Mammary epithelial cell (primary cell): ENCODE measurements at regions not wholly inside any gene's neighbourhood (a gene's known extent, or its start where the extent isn't known, plus 50 kb on each side); places are given as distances from the start of the nearest gene placed in this dataset.

ENCODE experiments used
- EZH2 ChIP-seq: IDR thresholded peaks from 2 replicates; pipeline ENCODE4 v1.6.1; 2012; ENCODE audit warnings: low read length, inconsistent platforms, borderline replicate concordance
- TF ChIP-seq, protein P1 (sequence below), 2 donors: IDR thresholded peaks in 1 of 2; conservative IDR thresholded peaks in 1 of 2; 2 replicates each; pipeline ENCODE4 v1.5.1; 2011 to 2012; ENCODE audit warnings: inconsistent platforms in 2 of 2, low read length in 2 of 2, mild to moderate bottlenecking in 2 of 2, control low read depth in 1 of 2, low read depth in 1 of 2; ENCODE audit not compliant: insufficient read depth in 1 of 2; ENCODE audit errors: extremely low read depth in 1 of 2

DNA sequence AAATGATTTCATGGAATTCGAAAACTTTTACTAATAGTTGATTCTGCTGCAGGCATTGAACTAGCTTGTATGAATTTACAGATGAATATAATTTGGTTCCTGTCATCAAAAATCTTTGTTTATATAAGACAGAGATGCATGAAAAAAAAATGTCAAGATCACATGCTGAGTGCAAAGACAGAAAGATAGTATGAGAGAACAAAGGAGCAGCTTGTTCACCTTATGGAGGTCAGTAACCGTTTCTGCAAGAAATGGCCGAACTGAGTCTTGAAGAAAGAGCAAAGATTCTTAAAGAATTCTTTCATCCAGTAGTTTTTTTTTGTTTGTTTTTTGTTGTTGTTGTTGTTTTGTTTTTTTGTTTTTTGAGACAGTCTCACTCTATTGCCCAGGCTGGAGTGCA lies 450.6 kb downstream of the TUSC7 start:
- TF ChIP-seq, protein P1, sequence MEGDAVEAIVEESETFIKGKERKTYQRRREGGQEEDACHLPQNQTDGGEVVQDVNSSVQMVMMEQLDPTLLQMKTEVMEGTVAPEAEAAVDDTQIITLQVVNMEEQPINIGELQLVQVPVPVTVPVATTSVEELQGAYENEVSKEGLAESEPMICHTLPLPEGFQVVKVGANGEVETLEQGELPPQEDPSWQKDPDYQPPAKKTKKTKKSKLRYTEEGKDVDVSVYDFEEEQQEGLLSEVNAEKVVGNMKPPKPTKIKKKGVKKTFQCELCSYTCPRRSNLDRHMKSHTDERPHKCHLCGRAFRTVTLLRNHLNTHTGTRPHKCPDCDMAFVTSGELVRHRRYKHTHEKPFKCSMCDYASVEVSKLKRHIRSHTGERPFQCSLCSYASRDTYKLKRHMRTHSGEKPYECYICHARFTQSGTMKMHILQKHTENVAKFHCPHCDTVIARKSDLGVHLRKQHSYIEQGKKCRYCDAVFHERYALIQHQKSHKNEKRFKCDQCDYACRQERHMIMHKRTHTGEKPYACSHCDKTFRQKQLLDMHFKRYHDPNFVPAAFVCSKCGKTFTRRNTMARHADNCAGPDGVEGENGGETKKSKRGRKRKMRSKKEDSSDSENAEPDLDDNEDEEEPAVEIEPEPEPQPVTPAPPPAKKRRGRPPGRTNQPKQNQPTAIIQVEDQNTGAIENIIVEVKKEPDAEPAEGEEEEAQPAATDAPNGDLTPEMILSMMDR (conservative IDR thresholded peaks at IDR 0.05 in 1 of 2, IDR thresholded peaks at IDR 0.05 in 1 of 2; ENCODE audit: extremely low read depth in 1 of 2, insufficient read depth in 1 of 2, low read depth in 1 of 2, low read length in 2 of 2) = no peak
- TF ChIP-seq EZH2 = no peak
